Endothelial cell of umbilical vein (primary cell): ENCODE measurements at regions not wholly inside any gene's neighbourhood (a gene's known extent, or its start where the extent isn't known, plus 50 kb on each side); places are given as distances from the start of the nearest gene placed in this dataset.

Experiments used
- BruUV-seq: library from RNA; stranded (reverse); fragments of 400-500 nt; replicated peaks from 2 replicates; lab custom pipeline; 2021; lab: Mats Ljungman, UMichigan
- CTCF ChIA-PET: fragments of 300-600, 350-600 bp; sonication (Branson Sonifier 250); formaldehyde crosslinking; loops from one replicate; lab custom pipeline; 2021; ENCODE audit warnings: antibody characterized with exemption, inconsistent platforms; lab: Charles Lee
- POLR2A ChIA-PET: fragments of 300-600, 350-600 bp; sonication (Branson Sonifier 250); formaldehyde crosslinking; loops from one replicate; lab custom pipeline; 2021; ENCODE audit warnings: antibody characterized with exemption, inconsistent platforms; lab: Charles Lee
- DNase-seq: peaks from one replicate; pipeline ENCODE4 v3.0.0-alpha.2; 2011; ENCODE audit warnings: low read depth, low spot score
- FAIRE-seq: peaks from 2 replicates; lab custom pipeline; 2011; peaks lifted over from hg19 to GRCh38; lab: Jason Lieb, UNC
- H2AFZ ChIP-seq: 2 replicates; pipeline ENCODE4 v1.6.0; 2012; ENCODE audit warnings: low read depth, low read length, control low read depth, inconsistent platforms
- H3K27ac ChIP-seq: 2 replicates; pipeline ENCODE4 v1.5.1; 2011; ENCODE audit warnings: low read depth, mild to moderate bottlenecking, control low read depth, low read length, moderate library complexity; ENCODE audit not compliant: insufficient read depth
- H3K27me3 ChIP-seq, 2 experiments: 2 replicates each; pipeline versions ENCODE4 v1.6.0 to v1.6.1; 2011; ENCODE audit warnings: low read length in 2 of 2, mixed read lengths in 1 of 2; ENCODE audit not compliant: control insufficient read depth in 2 of 2, insufficient read depth in 2 of 2
- H3K36me3 ChIP-seq, 2 experiments: 2 replicates in 1 of 2; 3 replicates in 1 of 2; pipeline ENCODE4 v1.5.1; 2011; ENCODE audit warnings: low read length in 2 of 2, mild to moderate bottlenecking in 1 of 2, moderate library complexity in 1 of 2; ENCODE audit not compliant: control insufficient read depth in 2 of 2, insufficient read depth in 2 of 2; ENCODE audit errors: extremely low read depth in 1 of 2
- H3K4me1 ChIP-seq: 3 replicates; pipeline ENCODE4 v1.5.1; 2011; ENCODE audit warnings: mild to moderate bottlenecking, low read length; ENCODE audit not compliant: control insufficient read depth, insufficient read depth; ENCODE audit errors: extremely low read depth
- H3K4me2 ChIP-seq: 2 replicates; pipeline ENCODE4 v1.6.1; 2011; ENCODE audit warnings: low read length, control low read depth, mixed read lengths; ENCODE audit not compliant: insufficient read depth
- H3K4me3 ChIP-seq, 3 experiments: fragments of 200-600 bp in 1 of 3; sonication (generic), shearing (Covaris generic) in 1 of 3; replicated peaks in 1 of 3; 2 replicates each; pipeline ENCODE4 v1.5.1; 2011 to 2016; ENCODE audit warnings: control low read depth in 3 of 3, low read length in 3 of 3, mild to moderate bottlenecking in 2 of 3, inconsistent platforms in 1 of 3, low read depth in 1 of 3, moderate library complexity in 1 of 3; ENCODE audit not compliant: insufficient read depth in 1 of 3
- H3K79me2 ChIP-seq: 2 replicates; pipeline ENCODE4 v1.6.0; 2012; ENCODE audit warnings: low read length, inconsistent platforms; ENCODE audit not compliant: control insufficient read depth, insufficient read depth
- H3K9ac ChIP-seq: replicated peaks from 2 replicates; pipeline ENCODE3; 2011; ENCODE audit warnings: low read length, control low read depth; ENCODE audit not compliant: insufficient read depth; ENCODE audit errors: extremely low read depth
- H3K9me1 ChIP-seq: replicated peaks from 3 replicates; pipeline ENCODE4 v1.6.0; 2011; ENCODE audit warnings: mild to moderate bottlenecking, low read length; ENCODE audit not compliant: control insufficient read depth, insufficient read depth; ENCODE audit errors: extremely low read depth
- H3K9me3 ChIP-seq: replicated peaks from 2 replicates; pipeline ENCODE4 v1.5.1; 2012; ENCODE audit warnings: low read length, inconsistent platforms; ENCODE audit not compliant: control insufficient read depth, insufficient read depth
- H4K20me1 ChIP-seq: replicated peaks from 2 replicates; pipeline ENCODE3; 2011; ENCODE audit warnings: mild to moderate bottlenecking, low read length; ENCODE audit not compliant: control insufficient read depth, insufficient read depth; ENCODE audit errors: extremely low read depth
- EZH2 ChIP-seq: IDR thresholded peaks from 2 replicates; pipeline ENCODE4 v1.6.1; 2012; ENCODE audit warnings: borderline replicate concordance, low read depth, mild to moderate bottlenecking, moderate library complexity, low read length, inconsistent platforms; ENCODE audit not compliant: severe bottlenecking
- FOS ChIP-seq: IDR thresholded peaks from 2 replicates; pipeline ENCODE4 v1.6.1; 2011; ENCODE audit warnings: mild to moderate bottlenecking, low read length, moderate library complexity, borderline replicate concordance; ENCODE audit not compliant: insufficient read depth
- GATA2 ChIP-seq: IDR thresholded peaks from 2 replicates; pipeline ENCODE4 v1.7.0; 2011; ENCODE audit warnings: low read depth, mild to moderate bottlenecking, moderate library complexity, mixed read lengths, low read length; ENCODE audit not compliant: insufficient read length, insufficient read depth
- JUN ChIP-seq: IDR thresholded peaks from 2 replicates; pipeline ENCODE4 v1.6.1; 2011; ENCODE audit warnings: borderline replicate concordance, low read depth; ENCODE audit not compliant: insufficient read length, insufficient read depth
- MYC ChIP-seq: IDR thresholded peaks from one replicate; pipeline ENCODE4 v1.6.1; 2011; ENCODE audit warnings: mild to moderate bottlenecking, low read depth, low read length
- POLR2A ChIP-seq: IDR thresholded peaks from 2 replicates; pipeline ENCODE4 v1.6.1; 2012; ENCODE audit warnings: low read depth, mild to moderate bottlenecking, control low read depth, low read length
- POLR2AphosphoS5 ChIP-seq: IDR thresholded peaks from 2 replicates; pipeline ENCODE4 v1.6.1; 2012; ENCODE audit warnings: low read depth, mild to moderate bottlenecking, control low read depth, low read length, moderate library complexity; ENCODE audit not compliant: insufficient read depth
- dilution Hi-C: fragments of 300-500 bp; cut with MboI; formaldehyde crosslinking; loops from one replicate; pipeline ENCODE4 v1.15.0; 2019; ENCODE audit warnings: low sequenced_read_pairs; ENCODE audit not compliant: extremely low pct_ligation_motif_present
- intact Hi-C: fragments of 100-400 bp; cut with micrococcal nuclease; formaldehyde crosslinking; loops from one replicate; pipeline ENCODE4 v1.10.0; 2022
- TF ChIP-seq, protein P1 (sequence below), 2 donors: IDR thresholded peaks; 1 replicate in 1 of 2; 2 replicates in 1 of 2; pipeline ENCODE4 v1.5.1; 2011; ENCODE audit warnings: low read length in 2 of 2, mild to moderate bottlenecking in 2 of 2, moderate library complexity in 2 of 2, control low read depth in 1 of 2, inconsistent platforms in 1 of 2, low read depth in 1 of 2; ENCODE audit not compliant: insufficient read depth in 1 of 2; ENCODE audit errors: extremely low read depth in 1 of 2
- TF ChIP-seq, protein P2 (sequence below): IDR thresholded peaks from 2 replicates; pipeline ENCODE4 v1.6.1; 2011; ENCODE audit not compliant: insufficient read depth, insufficient read length

DNA sequence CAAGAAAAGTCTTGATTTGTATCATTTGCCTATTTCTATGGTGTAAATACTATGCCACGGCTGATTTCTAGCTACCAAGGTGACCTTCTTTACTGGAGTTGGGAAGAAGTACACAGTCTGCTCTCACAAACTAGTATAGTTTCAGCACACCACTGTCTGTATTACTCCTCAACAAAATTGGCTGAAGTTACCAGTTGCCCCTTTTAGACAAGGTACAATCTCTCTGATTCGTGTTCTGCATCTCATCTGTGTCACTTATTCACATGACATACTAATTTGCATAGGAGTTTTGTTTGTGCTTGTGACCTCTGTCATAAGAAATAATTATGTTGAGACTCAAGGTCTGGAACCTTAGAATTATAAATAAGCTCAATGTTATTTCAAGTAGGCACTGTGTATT lies 97.3 kb downstream of the C11orf87 start:
- Histone ChIP-seq H3K4me3 (no peak overlapping the region), H3K4me1 (no peaks in the 10 kb centered on the region), H3K4me2 (no peak overlapping the region), H3K9me1 (no peaks in the 10 kb centered on the region), H3K79me2 (no peaks in the 10 kb centered on the region), H2AFZ (no peak overlapping the region), H3K27me3 (no peaks in the 10 kb centered on the region), H3K27ac (no peak overlapping the region), H3K9ac (no peak overlapping the region), H3K9me3 (no peaks in the 10 kb centered on the region), H4K20me1 (no peaks in the 10 kb centered on the region), H3K36me3 (no peaks in the 10 kb centered on the region)
- BruUV-seq = no TSS peak
- ChIA-PET POLR2A (no interaction called here), CTCF (no interaction called here)
- FAIRE-seq = no peak
- intact Hi-C loops (no loop called here), dilution Hi-C loops (no loop called here)
- TF ChIP-seq, protein P1, sequence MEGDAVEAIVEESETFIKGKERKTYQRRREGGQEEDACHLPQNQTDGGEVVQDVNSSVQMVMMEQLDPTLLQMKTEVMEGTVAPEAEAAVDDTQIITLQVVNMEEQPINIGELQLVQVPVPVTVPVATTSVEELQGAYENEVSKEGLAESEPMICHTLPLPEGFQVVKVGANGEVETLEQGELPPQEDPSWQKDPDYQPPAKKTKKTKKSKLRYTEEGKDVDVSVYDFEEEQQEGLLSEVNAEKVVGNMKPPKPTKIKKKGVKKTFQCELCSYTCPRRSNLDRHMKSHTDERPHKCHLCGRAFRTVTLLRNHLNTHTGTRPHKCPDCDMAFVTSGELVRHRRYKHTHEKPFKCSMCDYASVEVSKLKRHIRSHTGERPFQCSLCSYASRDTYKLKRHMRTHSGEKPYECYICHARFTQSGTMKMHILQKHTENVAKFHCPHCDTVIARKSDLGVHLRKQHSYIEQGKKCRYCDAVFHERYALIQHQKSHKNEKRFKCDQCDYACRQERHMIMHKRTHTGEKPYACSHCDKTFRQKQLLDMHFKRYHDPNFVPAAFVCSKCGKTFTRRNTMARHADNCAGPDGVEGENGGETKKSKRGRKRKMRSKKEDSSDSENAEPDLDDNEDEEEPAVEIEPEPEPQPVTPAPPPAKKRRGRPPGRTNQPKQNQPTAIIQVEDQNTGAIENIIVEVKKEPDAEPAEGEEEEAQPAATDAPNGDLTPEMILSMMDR (IDR thresholded peaks at IDR 0.05; ENCODE audit: extremely low read depth in 1 of 2, insufficient read depth in 1 of 2, low read depth in 1 of 2, low read length in 2 of 2) = no peak
- no peak for TF ChIP-seq EZH2
- TF ChIP-seq GATA2 = no peak
- TF ChIP-seq POLR2A = no peak
- TF ChIP-seq, protein P2, sequence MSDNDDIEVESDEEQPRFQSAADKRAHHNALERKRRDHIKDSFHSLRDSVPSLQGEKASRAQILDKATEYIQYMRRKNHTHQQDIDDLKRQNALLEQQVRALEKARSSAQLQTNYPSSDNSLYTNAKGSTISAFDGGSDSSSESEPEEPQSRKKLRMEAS = no peak
- no peak for TF ChIP-seq FOS
- TF ChIP-seq JUN = no peak
- no peak for TF ChIP-seq POLR2AphosphoS5
- no peak for TF ChIP-seq MYC
- no peak for DNase-seq
